NCI-H526 treated with DMSO at 0.1 percent for 48 hours (cell line): ENCODE measurements at regions not wholly inside any gene's neighbourhood (a gene's known extent, or its start where the extent isn't known, plus 50 kb on each side); places are given as distances from the start of the nearest gene placed in this dataset.
A peak's percentile ranks its signal among the peaks of the same experiment; 100 is the strongest.
"Not testable (repeated sequence)": the region's sequence is repeated elsewhere in the genome, so short reads cannot be mapped to it uniquely, and the experiment has no call there.

ENCODE experiments used
- DNase-seq: peaks from one replicate; lab custom pipeline; 2025; lab: John Stamatoyannopoulos, UW

DNA sequence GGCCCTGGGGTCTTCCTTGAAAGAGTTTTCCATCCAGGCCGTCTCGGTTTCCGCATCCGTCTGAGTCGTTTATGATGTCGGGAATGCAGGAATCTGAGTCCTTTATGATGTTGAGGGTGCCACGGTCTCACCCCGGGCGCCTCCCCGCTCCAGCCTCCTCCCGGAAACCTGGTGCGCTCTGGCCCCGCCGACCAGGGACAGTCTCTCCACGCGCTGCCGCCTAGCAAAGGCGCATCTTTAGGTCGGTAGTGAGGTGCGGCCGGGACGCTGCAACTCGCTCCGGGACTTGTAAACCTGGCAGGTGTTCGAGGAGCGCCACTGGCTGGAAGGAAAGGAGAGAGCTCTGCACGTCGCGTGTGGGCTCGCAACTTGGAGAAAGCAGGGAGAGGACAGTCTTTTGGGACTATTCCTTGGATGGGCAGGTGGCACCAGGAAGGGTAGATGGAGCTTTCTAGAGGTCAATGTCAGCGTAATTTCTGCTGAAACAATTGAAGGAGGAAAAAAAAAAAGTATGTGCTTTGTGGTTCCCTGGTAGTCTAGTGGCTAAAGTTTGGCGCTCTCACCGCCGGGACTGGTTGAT lies 132.0 kb downstream of the FAM72B start:
- DNase-seq, result not testable (repeated sequence)

DNA sequence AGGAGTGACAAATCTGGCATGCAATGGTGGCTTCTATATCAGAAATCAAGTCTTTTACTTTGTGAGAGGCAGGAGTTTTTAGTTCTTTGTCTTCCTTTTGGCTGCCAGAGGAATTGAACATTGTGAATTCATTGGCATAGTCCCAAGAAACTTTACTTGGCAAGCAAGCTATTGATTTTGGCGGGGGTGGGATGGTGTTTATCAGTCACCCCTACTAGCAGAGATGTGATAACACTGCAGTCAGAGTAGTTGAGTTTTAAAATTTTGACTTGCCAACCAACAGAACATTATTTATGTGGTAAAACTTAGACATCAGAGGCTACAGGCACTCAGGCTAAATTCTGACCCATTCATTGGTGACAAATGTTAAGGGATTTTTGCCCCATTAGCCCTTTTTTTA lies 129.2 kb downstream of the FAM72B start:
- DNase-seq, result not testable (repeated sequence)

DNA sequence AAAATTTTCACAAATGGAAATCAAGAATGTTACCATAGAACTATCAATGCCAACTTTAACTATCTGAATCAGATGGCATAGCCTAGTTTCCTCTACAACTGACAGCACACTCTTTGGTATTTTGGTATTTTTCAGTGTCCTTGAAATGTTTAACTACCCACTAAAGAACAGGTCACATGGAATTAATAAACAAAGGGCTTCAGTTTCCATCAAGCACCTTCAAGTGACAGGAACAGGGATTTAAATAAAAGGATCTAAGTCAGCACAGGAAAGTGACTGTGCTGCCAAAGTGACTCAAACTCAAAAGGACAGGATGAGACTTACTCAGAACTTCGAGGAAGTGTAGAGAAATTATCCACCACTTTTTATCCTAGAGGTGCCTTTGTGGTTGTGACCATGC lies 117.2 kb downstream of the FAM72B start:
- not testable (repeated sequence) for DNase-seq

DNA sequence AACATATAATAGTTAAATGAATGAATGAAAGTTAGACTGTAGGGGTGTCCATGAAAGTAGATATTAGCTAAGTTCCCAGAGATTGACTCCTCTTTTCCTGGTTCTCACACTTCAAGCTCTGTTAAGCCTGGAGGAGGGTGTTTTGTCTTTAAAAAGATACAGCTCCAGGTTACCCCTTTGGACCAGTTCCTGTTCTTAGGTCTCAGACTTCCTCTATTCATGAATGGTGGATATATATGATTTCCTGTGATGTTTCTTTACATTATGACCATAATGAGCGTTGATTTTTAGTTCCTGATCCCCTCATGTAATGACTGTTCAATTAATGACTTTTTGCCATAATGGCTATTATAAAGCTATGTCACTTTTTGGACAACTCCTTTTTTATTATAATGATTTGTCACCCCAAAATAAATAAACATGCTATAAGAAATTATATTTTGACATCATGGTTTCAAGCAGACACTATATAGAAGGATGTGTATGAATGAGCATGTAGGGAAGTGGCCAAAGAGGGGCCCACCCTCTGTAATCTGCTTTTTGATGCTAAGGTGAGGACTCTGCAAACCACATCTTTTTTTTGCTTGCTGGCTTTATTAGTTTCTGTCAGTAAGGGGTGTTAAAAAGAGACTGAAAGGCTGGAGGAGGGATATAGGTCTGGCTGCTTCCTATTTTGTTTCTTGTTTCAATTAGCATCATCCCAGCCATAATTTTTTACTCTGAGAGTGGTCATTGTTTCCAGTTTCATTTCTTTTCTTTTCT lies 115.2 kb downstream of the FAM72B start:
- DNase-seq, result not testable (repeated sequence)

DNA sequence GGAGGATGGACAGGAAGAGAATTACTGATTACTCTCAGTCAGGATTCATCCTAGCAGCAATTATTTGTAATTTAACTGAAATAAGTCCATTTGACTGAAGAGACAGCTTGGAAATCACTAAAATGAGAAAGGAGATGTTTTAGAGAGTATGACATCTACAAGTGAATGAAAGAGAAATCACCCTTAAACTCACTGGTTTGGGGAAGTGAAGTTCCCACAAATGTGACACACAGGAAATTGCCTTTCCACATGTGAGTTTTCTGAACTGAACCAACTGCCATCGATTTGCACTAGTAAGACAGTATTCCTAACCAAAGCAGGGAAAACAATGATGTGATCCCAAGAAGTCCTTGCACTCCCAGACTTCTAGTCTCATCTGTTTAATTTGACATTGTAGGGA lies 110.3 kb downstream of the FAM72B start:
- DNase-seq, result not testable (repeated sequence)

DNA sequence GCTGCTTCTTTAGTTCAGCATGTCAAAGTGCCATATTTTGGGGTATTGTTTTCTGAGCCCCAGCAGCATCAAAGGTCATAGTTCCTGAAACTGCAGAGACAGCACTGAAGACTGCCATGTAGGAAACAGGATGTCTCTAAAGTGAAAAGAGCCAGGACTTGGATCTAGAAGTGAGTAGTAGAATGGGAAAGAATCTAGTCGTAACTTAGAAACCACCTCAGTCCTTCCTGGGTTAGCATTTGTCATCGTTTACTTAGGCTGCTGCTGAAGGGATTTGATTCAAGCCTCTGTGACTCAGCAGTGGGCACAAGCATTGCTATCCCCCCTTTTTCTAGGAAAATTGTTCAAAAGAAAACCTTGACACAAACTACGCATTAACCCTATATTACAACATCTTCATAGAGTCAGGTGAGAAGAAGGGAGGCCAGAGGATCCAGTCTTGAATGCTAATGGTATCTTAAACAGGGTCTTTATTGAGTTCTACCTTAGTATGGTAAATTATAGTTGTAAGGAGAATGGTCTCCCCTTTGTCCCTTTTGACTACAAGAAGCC lies 108.8 kb downstream of the FAM72B start:
- DNase-seq, result not testable (repeated sequence)

DNA sequence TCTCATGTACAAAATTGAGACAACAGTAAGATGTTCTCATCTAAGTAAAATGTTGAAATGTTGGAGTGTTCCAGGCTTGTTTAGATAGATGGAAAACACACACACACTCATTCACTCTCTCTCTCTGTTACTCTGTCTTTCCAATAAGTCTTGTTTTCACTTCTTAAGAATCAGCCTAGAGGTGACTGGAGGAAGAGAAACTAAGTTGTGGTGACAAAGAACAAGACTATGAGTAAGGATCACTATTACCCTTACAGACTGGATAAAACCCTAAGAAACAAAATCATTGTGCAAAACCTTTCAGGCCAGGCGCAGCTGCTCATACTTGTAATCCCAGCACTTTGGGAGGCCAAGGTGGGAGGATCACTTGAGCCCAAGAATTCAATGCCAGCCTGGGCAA lies 107.5 kb downstream of the FAM72B start:
- not testable (repeated sequence) for DNase-seq

DNA sequence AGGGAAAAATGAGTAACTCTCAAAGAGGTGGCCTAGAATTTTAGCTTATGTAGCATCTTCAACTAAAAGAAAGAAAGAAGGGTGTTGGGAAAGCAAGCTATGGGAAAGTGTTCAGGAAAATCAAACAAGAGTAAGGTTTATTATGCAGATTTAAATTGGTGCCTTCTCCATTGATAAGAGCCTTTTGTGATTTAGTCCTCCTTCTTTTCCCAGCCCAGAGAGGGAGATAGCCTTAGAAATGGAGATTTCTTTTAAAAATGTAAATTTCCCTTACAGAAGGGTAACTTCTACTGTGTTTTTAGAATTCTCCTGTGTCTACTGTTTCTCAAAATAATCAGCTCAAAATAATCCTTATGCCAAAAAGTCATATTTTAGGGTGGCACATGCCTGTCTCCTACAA lies 104.5 kb downstream of the FAM72B start:
- DNase-seq, result not testable (repeated sequence)

DNA sequence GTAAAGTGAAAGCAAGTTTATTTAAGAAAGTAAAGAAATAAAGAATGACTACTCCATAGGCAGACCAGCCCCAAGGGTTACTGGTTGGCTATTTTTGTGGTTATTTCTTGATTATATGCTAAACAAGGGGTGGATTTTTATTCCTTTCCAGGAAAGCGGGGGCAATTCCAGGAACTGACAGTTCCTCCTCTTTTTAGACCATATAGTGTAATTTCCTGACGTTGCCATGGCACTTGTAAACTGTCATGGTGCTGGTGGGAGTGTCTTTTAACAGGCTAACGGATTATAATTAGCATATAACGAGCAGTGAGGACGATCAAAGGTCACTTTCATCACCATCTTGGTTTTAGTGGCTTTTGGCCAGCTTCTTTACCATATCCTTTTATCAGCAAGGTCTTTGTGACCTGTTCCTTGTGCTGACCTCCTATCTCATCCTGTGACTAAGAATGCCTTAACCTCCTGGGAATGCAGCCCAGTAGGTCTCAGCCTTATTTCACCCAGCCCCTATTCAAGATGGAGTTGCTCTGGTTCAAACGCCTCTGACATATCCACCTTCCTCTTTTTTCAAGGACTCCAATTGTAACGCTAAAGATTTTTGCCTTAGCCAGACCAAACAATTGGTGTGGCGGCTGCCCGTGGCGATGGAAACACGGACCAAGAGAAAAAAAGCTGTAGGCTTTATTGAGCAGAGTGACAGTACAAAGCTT lies 103.8 kb downstream of the FAM72B start:
- not testable (repeated sequence) for DNase-seq

DNA sequence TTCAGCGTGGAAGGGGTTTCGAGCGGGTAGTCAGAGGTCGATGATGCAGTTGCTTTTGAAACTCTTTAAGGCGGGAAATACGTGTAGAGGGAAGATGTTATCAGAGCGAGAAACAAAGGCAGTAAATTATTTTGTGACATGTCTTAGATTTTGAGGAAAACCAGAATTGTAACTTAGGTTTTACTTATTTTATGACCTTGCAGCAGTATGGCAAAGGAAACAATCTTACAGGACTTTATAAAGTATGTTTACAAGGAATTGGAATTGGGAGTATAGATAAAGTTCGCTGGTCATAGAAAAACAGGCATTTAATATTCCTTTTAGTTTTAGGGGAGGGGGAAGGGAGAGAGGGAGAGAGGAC lies 103.3 kb downstream of the FAM72B start:
- DNase-seq, result not testable (repeated sequence)

DNA sequence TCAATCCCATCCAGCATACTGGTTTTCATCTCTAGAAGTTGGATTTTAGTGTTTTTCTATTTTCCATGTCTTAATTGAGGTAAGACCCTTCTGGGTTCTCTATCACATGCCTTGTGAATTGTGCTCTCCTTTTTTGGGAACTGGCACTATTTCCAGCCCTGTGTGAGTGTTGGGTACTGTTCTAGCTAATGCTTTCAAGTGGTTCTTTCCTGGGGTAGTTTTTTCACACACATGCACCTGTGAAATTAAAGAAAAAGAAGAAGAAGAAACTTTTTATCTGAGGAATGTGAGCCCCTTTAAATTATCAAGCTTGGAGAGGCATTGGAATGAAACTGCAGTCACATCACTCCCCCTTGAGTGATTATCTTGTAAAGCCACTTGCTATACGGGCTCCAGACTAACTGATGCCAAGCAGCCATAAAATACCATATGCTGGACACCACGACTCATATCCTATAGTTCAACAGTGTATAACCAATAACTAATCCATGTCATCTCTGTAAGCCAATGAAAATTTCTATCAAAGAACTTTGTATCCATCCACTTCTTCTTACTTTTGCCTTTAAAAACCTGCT lies 102.4 kb downstream of the FAM72B start:
- DNase-seq, result not testable (repeated sequence)

DNA sequence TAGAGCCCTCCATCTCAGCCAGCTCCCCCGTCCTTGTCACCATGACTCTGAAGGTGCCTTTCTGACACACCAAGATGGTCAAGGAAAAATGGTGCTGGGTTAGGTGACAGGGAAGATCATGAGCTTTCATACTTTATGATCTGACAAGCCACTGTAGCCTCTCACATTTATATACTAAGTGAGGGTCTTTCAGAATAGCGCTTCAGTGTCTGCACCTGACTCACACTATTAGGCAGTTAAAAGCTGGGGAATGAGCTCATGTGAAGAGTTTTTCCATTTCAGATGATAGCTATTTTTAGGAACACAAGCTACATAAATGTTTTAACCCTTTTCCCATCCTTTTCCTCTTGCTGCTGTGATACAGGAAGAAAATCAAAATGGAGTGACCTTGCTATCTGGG lies 101.1 kb downstream of the FAM72B start:
- DNase-seq, result not testable (repeated sequence)

DNA sequence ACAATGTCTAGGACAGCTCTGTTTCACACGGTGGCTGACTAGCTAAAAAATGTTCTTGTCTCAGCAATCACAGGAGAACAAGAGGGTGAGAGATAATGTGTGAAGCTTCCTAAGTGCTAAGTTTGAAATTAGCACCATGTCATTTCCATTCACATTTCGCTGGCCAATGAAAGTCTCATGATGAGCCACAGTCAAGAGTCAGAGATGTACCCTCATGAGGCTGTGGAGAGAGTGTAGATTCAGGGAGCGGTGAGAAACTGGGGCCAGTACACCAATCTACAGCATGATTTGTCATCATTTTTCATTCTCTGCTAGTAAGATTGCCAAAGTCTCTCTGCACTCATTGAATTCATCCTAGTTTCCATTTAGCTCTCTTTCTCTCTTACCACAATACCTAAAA lies 97.9 kb downstream of the FAM72B start:
- DNase-seq, result not testable (repeated sequence)

DNA sequence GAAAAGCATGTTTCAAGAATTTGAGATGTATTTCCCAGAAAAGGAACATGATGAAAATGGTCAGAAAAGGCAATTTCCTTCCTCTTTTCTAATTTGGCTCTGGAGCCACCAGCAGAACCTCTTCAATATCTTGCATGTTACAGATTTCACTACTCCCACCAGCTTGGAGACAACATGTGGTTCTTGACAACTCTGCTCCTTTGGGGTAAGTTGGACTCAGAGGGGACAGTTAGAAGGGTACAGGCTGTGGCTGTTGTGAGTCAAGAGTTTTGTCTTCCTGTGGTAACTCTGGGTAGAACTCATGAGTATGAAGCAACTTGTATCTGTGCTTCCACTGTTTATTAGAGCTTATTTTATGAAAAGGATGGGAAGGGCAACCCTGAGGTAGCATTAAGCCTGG lies 96.9 kb downstream of the FAM72B start:
- DNase-seq, result not testable (repeated sequence)

DNA sequence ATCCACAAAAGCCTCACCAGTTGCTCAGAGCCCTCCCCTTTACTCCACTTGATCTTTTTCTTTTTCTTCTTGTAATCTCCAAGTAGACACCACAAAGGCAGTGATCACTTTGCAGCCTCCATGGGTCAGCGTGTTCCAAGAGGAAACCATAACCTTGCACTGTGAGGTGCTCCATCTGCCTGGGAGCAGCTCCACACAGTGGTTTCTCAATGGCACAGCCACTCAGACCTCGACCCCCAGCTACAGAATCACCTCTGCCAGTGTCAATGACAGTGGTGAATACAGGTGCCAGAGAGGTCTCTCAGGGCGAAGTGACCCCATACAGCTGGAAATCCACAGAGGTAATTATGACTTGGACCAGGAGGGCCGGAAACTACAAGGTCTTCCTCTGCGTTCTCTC lies 95.6 kb downstream of the FAM72B start:
- DNase-seq, result not testable (repeated sequence)

DNA sequence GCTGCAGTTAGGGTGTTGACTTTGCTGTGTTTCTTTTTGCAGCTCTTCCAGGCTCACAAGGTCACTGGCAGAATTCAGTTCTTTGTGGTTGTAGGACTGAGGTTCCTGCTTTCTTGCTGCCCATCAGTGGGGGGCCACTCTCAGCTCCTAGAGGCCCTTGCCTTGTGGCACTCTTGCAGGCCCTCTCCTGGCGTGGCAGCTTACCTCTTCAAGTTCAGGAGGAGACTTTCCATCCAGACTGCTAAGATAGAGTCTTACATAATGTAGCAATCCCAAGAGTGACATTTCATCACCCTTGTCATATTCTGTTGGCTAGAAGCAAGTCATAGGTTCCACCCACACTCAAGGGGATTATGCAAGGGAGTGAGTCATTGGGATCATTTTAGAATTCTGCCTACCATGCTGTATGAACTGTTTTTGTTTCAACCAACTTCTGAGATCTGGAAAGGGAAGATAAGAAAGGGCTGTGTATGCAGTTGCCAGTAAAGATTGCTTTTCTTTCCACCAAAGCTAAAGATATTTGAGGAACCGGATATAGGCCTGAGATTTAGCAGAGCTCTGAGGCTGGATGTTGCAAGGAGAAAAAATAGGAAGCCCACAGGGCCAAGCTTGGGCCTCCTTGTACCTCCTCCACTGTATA lies 91.7 kb downstream of the FAM72B start:
- not testable (repeated sequence) for DNase-seq

DNA sequence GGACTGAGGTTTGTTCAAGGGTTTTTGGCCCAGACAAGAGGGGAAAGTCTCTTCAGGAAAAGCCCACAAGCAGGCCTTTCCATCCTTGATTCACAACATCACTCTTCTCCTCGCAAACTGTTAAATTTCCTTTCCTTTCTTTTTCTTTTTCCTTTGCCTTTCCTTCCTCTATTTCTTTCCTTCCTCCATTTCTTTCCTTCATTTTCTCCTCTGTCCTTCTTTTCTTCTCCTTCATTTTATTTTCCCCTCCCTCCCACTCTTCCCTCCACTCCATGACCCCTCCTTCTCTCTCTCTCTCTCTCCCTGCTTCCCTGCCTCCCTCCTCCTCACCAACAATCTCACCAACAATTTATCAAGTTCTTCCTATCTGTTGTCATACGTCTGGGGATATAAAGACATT lies 89.1 kb downstream of the FAM72B start:
- DNase-seq, result not testable (repeated sequence)

DNA sequence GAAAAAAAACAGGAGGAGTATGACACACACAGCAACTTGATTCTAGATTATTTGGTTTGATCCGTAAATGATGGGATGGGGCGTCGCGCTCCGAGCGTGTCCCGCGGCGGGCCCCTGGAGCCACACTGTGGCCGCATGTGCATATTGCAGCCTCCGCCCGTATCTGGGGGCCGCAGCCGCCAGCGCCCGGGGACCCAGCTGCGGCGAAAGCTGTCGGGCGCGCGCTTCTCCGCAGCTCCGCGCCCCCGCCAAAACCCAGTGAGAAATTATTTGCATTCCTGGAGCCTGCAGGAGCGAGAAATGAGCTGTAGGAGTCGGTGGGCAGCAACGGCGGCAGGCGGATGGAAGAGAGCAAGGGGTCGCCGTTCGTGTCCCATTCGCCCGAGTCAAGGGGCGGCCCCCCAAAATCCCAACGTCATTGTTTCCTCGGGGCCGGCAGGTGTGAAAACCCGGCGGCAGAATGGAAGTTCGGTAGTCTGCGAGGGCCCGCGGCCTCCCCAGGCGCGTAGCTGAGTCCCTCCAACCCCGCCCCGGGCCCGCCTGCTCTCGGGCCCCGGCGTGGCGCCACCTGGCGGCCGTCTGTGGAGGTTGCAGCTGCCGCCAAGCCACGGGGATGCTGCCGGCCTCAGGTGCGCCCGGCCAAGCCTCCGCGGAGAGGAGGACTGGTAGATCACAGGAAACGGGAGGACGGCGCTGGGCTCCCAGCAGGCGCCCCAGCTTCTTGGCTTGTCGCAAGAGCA lies 86.8 kb downstream of the FAM72B start:
- DNase-seq, result peak; percentile 67

DNA sequence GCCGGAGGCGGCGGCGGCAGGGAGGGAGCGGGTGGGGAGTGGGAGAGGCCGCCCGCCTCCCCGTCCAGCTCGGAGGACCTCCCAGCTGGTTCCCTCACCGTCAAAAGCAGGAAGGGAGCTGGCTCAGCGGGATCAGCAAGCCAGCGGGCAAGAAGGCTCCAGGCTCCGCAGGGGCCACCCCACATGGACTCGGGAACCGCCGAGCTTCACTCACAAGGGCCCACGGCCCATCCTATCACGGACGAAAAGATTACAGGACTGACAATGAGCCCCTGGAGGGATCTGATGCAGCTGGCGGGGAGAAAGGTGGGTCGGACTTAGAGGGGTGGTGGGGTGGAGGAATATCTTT lies 86.3 kb downstream of the FAM72B start:
- peak; percentile 35 for DNase-seq

DNA sequence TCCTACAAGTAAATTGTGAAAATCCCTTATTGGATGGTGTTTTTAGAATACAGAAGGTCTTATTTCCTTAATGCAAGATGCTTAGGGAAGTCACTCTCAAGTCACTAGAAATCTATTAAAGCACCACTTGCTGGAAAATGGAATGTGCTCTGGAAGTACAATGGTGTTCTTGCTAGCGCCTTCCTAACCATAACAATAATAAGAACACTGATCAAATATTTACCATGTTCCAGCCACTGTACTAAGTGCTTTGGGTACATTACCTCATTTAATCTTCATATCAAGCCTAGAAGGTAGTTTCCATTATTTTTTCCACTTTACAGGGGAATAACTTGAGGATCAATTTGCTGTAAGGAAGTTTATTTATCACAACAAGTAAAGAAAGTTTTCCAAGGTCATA lies 75.1 kb downstream of the FAM72B start:
- DNase-seq, result not testable (repeated sequence)
